CD4-positive, alpha-beta T cell (primary cell): ENCODE measurements at regions not wholly inside any gene's neighbourhood (a gene's known extent, or its start where the extent isn't known, plus 50 kb on each side); places are given as distances from the start of the nearest gene placed in this dataset.

Experiments
- ATAC-seq: fragments of 200-7000 bp; cut with Tn5 transposase; one replicate; pipeline ENCODE4 v1.10.0; 2022; ENCODE audit warnings: mild to moderate bottlenecking; ENCODE audit not compliant: poor library complexity
- CTCF ChIA-PET: fragments of 350-600 bp; sonication (Branson Sonifier 250); formaldehyde crosslinking; loops from one replicate; lab custom pipeline; 2021; ENCODE audit warnings: antibody characterized with exemption, inconsistent platforms; lab: Charles Lee
- POLR2A ChIA-PET: fragments of 350-600 bp; sonication (Branson Sonifier 250); formaldehyde crosslinking; loops from one replicate; lab custom pipeline; 2021; ENCODE audit warnings: antibody characterized with exemption, inconsistent platforms; lab: Charles Lee
- DNase-seq, 14 experiments: peaks; one replicate each; pipeline ENCODE4 v3.0.0-alpha.2; 2013 to 2020; ENCODE audit warnings: mixed read lengths in 2 of 14
- H3K27ac ChIP-seq, 2 donors: one replicate each; pipeline versions ENCODE4 v1.5.1 to v1.7.0; 2013; ENCODE audit warnings: low read length in 2 of 2, low read depth in 1 of 2, mild to moderate bottlenecking in 1 of 2
- H3K27me3 ChIP-seq, 2 experiments: 1 replicate in 1 of 2; 2 replicates in 1 of 2; pipeline versions ENCODE4 v1.6.1 to v1.7.0; 2013; ENCODE audit warnings: low read length in 2 of 2, control low read depth in 1 of 2, mild to moderate bottlenecking in 1 of 2, moderate library complexity in 1 of 2; ENCODE audit not compliant: insufficient read depth in 2 of 2, control insufficient read depth in 1 of 2
- H3K36me3 ChIP-seq: one replicate; pipeline ENCODE4 v1.6.1; 2013; ENCODE audit warnings: low read length, control low read depth; ENCODE audit not compliant: insufficient read depth
- H3K4me1 ChIP-seq: one replicate; pipeline ENCODE4 v1.6.1; 2013; ENCODE audit warnings: low read length, control low read depth; ENCODE audit not compliant: insufficient read depth
- H3K4me3 ChIP-seq: one replicate; pipeline ENCODE4 v1.5.1; 2013; ENCODE audit warnings: mild to moderate bottlenecking, low read length, moderate library complexity
- H3K9me3 ChIP-seq, 2 experiments: 1 replicate in 1 of 2; 2 replicates in 1 of 2; pipeline versions ENCODE4 v1.6.1 to v1.7.0; 2013; ENCODE audit warnings: low read length in 2 of 2, mild to moderate bottlenecking in 2 of 2, control low read depth in 1 of 2, moderate library complexity in 1 of 2; ENCODE audit not compliant: control insufficient read depth in 1 of 2, insufficient read depth in 1 of 2
- H3K27ac Mint-ChIP-seq: one replicate; pipeline ENCODE4 v1.8.0; 2020; ENCODE audit warnings: mixed read lengths
- H3K27me3 Mint-ChIP-seq: one replicate; pipeline ENCODE4 v1.8.0; 2021; ENCODE audit warnings: mixed read lengths
- H3K36me3 Mint-ChIP-seq: one replicate; pipeline ENCODE4 v1.8.0; 2021; ENCODE audit warnings: low read depth, mixed read lengths
- H3K4me1 Mint-ChIP-seq: one replicate; pipeline ENCODE4 v1.8.0; 2021; ENCODE audit warnings: low read depth, mixed read lengths
- H3K4me3 Mint-ChIP-seq: one replicate; pipeline ENCODE4 v1.8.0; 2020; ENCODE audit warnings: mild to moderate bottlenecking, mixed read lengths
- H3K9me3 Mint-ChIP-seq: one replicate; pipeline ENCODE4 v1.8.0; 2020; ENCODE audit warnings: mixed read lengths
- intact Hi-C, 2 experiments: fragments of 100-400 bp; cut with DNase I in 1 of 2; cut with micrococcal nuclease in 1 of 2; formaldehyde crosslinking; loops; one replicate each; pipeline versions ENCODE4 v1.15.1 to v1.9.0; 2023 to 2025; cut with DNase I, micrococcal nuclease
- TF ChIP-seq, protein P1 (sequence below): fragments of 200-600 bp; IDR thresholded peaks from one replicate; pipeline ENCODE4 v1.8.0; 2022; ENCODE audit warnings: antibody characterized with exemption, mild to moderate bottlenecking

DNA sequence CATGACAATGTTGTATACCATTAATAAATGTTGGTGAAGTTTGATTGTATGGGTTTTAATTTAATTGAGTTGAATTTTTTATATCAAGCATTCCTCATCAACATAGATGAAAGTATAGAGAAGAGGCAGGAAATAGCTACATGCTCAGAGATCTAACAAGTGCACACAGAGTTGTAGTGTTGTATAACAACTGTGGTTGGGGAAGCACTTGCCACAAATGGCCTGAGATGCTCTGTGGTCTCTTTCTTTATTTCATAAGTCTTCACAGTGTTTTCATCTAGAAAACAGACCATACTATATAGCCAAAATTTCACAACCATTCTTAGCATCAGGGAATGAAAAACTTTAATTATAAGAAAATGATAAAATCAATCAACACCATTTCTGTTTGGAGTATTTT lies 682.6 kb upstream of the NECTIN3 start:
- Mint-ChIP-seq H3K4me1 (no peaks in the 10 kb centered on the region), H3K4me3 (no peak overlapping the region), H3K27me3 (no peaks in the 10 kb centered on the region), H3K27ac (no peak overlapping the region), H3K36me3 (no peaks in the 10 kb centered on the region), H3K9me3 (no peaks in the 10 kb centered on the region)
- no peak overlapping the region for H3K27ac ChIP-seq
- ChIA-PET CTCF (interaction anchor here (1.2 kb wide), 1 partner anchor 15 kb away, joined by 3 read pairs; no protein-coding TSS in a partner anchor), POLR2A (no interaction called here)
- intact Hi-C loops = no loop called here
- no peaks in the 10 kb centered on the region for H3K4me1 ChIP-seq
- H3K27me3 ChIP-seq = no peaks in the 10 kb centered on the region
- H3K9me3 ChIP-seq = no peaks in the 10 kb centered on the region
- DNase-seq = no peak
- TF ChIP-seq, protein P1, sequence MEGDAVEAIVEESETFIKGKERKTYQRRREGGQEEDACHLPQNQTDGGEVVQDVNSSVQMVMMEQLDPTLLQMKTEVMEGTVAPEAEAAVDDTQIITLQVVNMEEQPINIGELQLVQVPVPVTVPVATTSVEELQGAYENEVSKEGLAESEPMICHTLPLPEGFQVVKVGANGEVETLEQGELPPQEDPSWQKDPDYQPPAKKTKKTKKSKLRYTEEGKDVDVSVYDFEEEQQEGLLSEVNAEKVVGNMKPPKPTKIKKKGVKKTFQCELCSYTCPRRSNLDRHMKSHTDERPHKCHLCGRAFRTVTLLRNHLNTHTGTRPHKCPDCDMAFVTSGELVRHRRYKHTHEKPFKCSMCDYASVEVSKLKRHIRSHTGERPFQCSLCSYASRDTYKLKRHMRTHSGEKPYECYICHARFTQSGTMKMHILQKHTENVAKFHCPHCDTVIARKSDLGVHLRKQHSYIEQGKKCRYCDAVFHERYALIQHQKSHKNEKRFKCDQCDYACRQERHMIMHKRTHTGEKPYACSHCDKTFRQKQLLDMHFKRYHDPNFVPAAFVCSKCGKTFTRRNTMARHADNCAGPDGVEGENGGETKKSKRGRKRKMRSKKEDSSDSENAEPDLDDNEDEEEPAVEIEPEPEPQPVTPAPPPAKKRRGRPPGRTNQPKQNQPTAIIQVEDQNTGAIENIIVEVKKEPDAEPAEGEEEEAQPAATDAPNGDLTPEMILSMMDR = no peak
- H3K4me3 ChIP-seq = no peak overlapping the region
- ATAC-seq = no peak
- H3K36me3 ChIP-seq = no peaks in the 10 kb centered on the region

DNA sequence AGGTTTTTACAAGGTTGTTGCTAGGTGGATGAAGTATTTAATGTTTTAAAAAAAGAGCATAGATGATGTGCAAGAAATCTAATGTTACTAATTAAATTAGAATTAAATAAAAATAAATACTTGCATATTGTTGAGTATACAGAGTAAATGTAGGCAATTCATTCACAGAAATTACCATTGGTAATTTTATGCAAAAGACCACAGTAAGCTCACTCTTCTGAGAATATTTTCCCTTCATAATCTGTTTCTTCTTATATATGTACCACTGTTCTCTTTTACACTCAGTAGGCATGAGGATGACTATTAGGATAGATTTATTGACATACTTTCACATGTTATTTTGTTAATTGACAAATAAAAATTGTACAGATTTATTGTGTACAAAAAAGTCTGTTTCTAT lies 681.2 kb upstream of the NECTIN3 start:
- Histone ChIP-seq H3K9me3 (no peaks in the 10 kb centered on the region), H3K27me3 (no peaks in the 10 kb centered on the region), H3K27ac (no peak overlapping the region), H3K36me3 (no peaks in the 10 kb centered on the region), H3K4me1 (no peaks in the 10 kb centered on the region), H3K4me3 (no peak overlapping the region)
- ATAC-seq (no peak), DNase-seq (no peak)
- no peak overlapping the region for H3K27ac Mint-ChIP-seq
- no peaks in the 10 kb centered on the region for H3K27me3 Mint-ChIP-seq
- H3K36me3 Mint-ChIP-seq = no peaks in the 10 kb centered on the region
- POLR2A ChIA-PET = no interaction called here
- CTCF ChIA-PET = no interaction called here
- H3K9me3 Mint-ChIP-seq = no peaks in the 10 kb centered on the region
- TF ChIP-seq, protein P1 = no peak
- intact Hi-C loops = no loop called here
- no peak overlapping the region for H3K4me3 Mint-ChIP-seq
- H3K4me1 Mint-ChIP-seq = no peaks in the 10 kb centered on the region

DNA sequence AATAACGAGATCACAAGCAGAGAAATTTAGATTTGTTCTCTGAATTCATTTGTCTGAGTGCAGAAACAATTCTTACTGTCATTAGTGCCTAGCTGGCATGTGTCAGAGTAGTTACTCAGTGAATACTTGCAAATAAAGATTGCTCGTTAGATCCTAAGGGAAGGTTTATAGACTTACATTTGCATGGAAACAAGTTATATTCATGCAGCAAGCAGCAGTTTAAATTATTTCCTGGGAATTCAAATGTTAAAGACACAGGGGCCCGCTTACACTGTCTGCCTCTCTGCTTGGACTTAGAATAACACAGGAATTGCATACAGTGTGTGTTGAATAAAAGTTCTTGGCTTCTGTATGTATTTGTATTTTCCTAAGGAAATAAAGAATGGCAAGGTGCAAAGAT lies 680.6 kb upstream of the NECTIN3 start:
- ChIA-PET CTCF (no interaction called here), POLR2A (no interaction called here)
- Mint-ChIP-seq H3K9me3 (no peaks in the 10 kb centered on the region), H3K27ac (no peak overlapping the region), H3K27me3 (no peaks in the 10 kb centered on the region), H3K4me1 (no peaks in the 10 kb centered on the region), H3K4me3 (no peak overlapping the region), H3K36me3 (no peaks in the 10 kb centered on the region)
- ATAC-seq (no peak), DNase-seq (no peak)
- Histone ChIP-seq H3K9me3 (no peaks in the 10 kb centered on the region), H3K36me3 (no peaks in the 10 kb centered on the region), H3K4me3 (no peak overlapping the region), H3K27ac (no peak overlapping the region), H3K27me3 (no peaks in the 10 kb centered on the region), H3K4me1 (no peaks in the 10 kb centered on the region)
- TF ChIP-seq, protein P1 = no peak
- intact Hi-C loops = no loop called here
